Right cardiac atrium (tissue), 5 donors: ENCODE measurements at regions not wholly inside any gene's neighbourhood (a gene's known extent, or its start where the extent isn't known, plus 50 kb on each side); places are given as distances from the start of the nearest gene placed in this dataset.
A peak's percentile ranks its signal among the peaks of the same experiment; 100 is the strongest.

Source experiments
- ATAC-seq, 2 donors: fragments of 200-7000 bp; cut with Tn5 transposase; one replicate each; pipeline versions ENCODE4 v1.8.0 to v1.9.1; 2020; ENCODE audit warnings: moderate library complexity in 2 of 2, mild to moderate bottlenecking in 1 of 2
- DNase-seq, 3 donors: peaks; one replicate each; pipeline ENCODE4 v3.0.0-alpha.2; 2020
- H3K27ac ChIP-seq: one replicate; pipeline ENCODE4 v1.5.1; 2013; ENCODE audit warnings: mild to moderate bottlenecking, low read length, control low read depth, moderate library complexity
- H3K27me3 ChIP-seq: one replicate; pipeline ENCODE4 v1.6.1; 2013; ENCODE audit not compliant: control insufficient read depth, insufficient read depth
- H3K4me1 ChIP-seq: one replicate; pipeline ENCODE4 v1.6.1; 2013; ENCODE audit warnings: low read length; ENCODE audit not compliant: control insufficient read depth, insufficient read depth
- H3K4me3 ChIP-seq: one replicate; pipeline ENCODE4 v1.5.1; 2013; ENCODE audit warnings: low read length, control low read depth
- H3K9me3 ChIP-seq: one replicate; pipeline ENCODE4 v1.6.1; 2013; ENCODE audit warnings: low read length; ENCODE audit not compliant: control insufficient read depth
- WGBS: extraction: QIAGEN DNeasy Blood & Tissue Kit; methylation state at CpG from one replicate; pipeline ENCODE4 v1.1.7; 2013; 5-methylcytosine and 5-hydroxymethylcytosine counted together
- intact Hi-C, 4 donors: fragments of 100-400 bp; cut with DNase I; formaldehyde crosslinking; loops; one replicate each; pipeline versions ENCODE4 v1.11.0 to v1.14.0; 2022 to 2023
- donor health status: healthy with polysubstance abuse.
- donor health status: DM: no; HTN: yes; CAD: no.
- donor health status: DM: no; HTN: no; CAD: no.
- donor health status: DM: no; HTN: yes; CAD: no; lungs with severe emphysema.
- donor health status: DM: yes; HTN: yes; CAD: no.

DNA sequence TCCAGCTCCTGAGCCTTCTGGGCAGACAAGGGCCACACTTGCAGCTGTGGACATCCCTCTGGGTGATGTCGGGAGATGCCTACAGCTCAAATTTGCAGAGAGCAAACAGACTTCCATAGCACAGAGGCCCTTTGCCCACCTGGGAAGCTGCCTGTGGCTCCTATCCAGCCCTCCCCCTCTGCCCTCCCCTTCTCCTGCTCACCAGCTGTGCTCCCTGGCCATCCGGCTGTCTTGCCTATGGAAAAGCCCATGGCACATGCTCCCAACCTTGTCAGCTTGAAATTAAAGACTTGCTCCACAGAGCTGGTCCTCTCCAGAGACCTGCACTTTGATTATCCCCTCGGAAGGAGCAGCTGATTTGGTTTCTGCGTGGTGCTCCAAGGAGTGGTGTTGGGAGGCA, 118.9 kb upstream of the NECTIN1 start:
- Histone ChIP-seq H3K4me1 (peaks cover 4% of the 10 kb centered on the region), H3K27me3 (no peaks in the 10 kb centered on the region), H3K9me3 (no peaks in the 10 kb centered on the region), H3K27ac (no peak overlapping the region), H3K4me3 (no peak overlapping the region)
- 59% methylated on average over 4 of the region's 4 CpGs for WGBS
- no peak for DNase-seq
- no peak for ATAC-seq
- intact Hi-C loops: no loop called here

DNA sequence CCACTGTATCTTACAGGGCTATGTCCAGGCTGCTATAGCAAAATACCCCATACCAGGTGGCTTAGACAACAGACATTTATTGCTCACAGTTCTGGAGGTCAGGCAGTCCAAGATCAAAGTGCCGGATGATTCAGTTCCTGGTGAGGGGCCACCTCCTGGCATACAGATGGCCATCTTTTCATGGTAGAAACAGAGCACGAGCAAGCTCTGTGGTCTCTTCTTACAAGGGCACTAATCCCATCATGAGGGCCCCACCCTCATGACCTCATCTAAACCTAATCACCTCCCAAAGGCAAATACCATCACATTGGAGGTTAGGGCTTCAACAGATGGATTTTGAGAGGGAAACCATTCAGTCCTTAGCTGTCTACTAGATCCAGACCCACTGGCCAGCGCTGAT, 117.4 kb upstream of the NECTIN1 start:
- no peak overlapping the region for H3K4me3 ChIP-seq
- peaks cover 4% of the 10 kb centered on the region for H3K4me1 ChIP-seq
- intact Hi-C loops: no loop called here
- no peak overlapping the region for H3K27ac ChIP-seq
- no peak for DNase-seq
- ATAC-seq: no peak
- 90% methylated on average over 3 of the region's 3 CpGs for WGBS
- no peaks in the 10 kb centered on the region for H3K27me3 ChIP-seq
- no peaks in the 10 kb centered on the region for H3K9me3 ChIP-seq

DNA sequence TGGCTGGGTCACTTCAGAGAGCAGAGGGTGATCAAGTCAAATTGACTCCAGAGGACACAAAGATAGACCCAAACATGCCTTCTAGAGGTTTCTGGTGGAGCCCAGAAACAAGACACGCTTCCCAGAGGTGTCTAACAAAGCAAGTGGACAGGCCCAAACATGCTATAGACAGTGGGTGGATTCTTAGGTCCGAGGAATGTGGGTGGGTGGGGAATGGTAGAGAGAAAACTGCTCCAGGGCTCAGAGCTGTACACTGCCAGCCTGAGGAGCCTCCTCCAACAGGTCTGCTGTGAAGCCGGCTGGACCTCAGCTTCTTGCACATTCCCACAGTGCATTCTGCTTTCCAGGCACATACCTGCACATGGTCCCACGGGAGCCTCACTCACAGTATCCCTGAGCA, 116.8 kb upstream of the NECTIN1 start:
- intact Hi-C loops: no loop called here
- no peaks in the 10 kb centered on the region for H3K9me3 ChIP-seq
- no peaks in the 10 kb centered on the region for H3K27me3 ChIP-seq
- no peak overlapping the region for H3K27ac ChIP-seq
- WGBS: 90% methylated on average over 4 of the region's 4 CpGs
- no peak for DNase-seq
- H3K4me1 ChIP-seq: peaks cover 4% of the 10 kb centered on the region
- no peak overlapping the region for H3K4me3 ChIP-seq
- ATAC-seq: no peak

DNA sequence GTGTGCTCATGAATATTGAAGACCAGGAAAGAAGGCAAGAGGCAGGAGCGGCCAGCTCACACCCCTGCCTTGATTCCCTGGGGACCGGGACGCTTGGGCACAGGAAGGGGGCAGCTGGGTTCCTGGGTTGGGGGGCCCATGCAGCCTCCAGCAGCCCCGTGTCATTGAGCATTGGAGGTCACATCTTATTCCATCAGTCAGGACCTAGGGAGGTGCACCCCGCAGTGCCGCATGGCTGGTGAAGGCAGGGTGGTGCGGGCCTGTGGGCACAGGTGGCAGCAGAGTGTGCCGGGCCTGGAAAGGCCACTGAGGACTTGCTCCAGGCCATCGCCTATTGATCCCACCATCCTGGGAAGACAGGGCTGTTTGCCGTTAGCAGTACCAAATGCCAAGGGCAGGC, 116.3 kb upstream of the NECTIN1 start:
- Histone ChIP-seq H3K9me3 (no peaks in the 10 kb centered on the region), H3K27me3 (no peaks in the 10 kb centered on the region), H3K4me3 (no peak overlapping the region), H3K4me1 (peaks cover 4% of the 10 kb centered on the region), H3K27ac (no peak overlapping the region)
- intact Hi-C loops: no loop called here
- 78% methylated on average over 10 of the region's 10 CpGs for WGBS
- ATAC-seq (no peak), DNase-seq (no peak)

DNA sequence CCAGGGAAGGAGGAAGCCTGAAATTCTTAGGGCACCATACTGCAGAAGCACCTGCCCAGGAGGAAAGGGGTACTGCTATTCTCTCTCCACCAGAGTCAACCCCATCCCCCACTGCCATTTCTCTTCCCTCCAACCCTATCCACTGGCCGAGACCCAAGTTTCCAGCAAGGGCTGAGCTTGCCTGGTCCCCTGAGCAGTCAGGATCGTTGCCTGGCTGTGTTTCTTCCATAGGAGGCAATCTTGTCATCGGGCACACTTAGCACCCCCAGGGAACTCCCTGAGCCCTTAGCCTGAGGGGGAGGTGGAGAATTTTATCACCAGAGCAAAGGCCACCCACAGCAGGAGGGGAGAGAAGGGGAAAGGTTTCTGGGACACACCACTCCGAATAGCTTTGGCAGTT, 115.8 kb upstream of the NECTIN1 start:
- WGBS: 13% methylated on average over 4 of the region's 4 CpGs
- DNase-seq: peak in 1 of 3 donors; percentile 30
- no peaks in the 10 kb centered on the region for H3K27me3 ChIP-seq
- ATAC-seq: peak; percentile 36 to 72
- H3K27ac ChIP-seq: no peak overlapping the region
- H3K4me3 ChIP-seq: no peak overlapping the region
- intact Hi-C loops: no loop called here
- H3K9me3 ChIP-seq: no peaks in the 10 kb centered on the region
- H3K4me1 ChIP-seq: peaks cover 4% of the 10 kb centered on the region

DNA sequence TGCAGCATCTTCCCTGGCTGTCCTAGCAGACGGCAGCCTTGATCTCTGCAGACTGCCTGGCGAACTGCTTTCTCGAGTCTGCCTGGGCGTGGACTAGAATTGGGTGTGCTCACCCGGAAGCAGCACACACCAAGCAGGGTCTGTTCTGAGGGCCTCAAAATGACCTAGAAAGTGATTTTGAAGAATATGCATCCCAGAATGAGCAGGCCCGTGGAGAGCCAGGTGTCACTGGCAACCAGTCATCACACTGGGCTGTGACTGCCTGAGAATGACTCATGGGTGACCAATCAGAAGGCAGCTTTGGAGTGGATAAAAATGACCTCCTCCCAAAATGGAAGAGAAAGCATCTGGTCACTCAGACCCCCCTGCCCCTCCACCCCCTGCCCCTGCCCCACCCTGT, 114.9 kb upstream of the NECTIN1 start:
- no peak overlapping the region for H3K4me3 ChIP-seq
- peaks cover 4% of the 10 kb centered on the region for H3K4me1 ChIP-seq
- WGBS: 62% methylated on average over 6 of the region's 6 CpGs
- H3K27ac ChIP-seq: no peak overlapping the region
- intact Hi-C loops: no loop called here
- H3K9me3 ChIP-seq: no peaks in the 10 kb centered on the region
- ATAC-seq: no peak
- H3K27me3 ChIP-seq: no peaks in the 10 kb centered on the region
- no peak for DNase-seq

DNA sequence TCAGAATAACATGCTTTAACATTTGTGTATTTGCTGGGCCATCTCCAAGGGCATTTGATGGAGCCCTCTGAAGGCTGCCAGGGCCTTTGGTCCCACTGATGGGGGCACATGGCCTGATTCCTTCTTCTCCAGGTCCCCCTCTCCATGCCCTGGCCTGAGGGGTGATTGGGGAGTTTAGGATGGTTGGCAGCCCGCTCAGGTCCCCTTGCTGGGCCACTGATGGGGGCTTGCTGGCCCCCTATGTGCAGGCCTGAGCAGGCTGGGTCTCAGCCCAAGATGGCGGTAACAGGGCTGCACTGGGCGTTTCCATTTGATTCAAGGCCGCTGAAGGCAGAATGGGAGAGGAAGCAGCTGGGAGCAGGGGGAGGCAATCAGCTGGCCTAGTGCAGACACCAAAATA, 113.7 kb upstream of the NECTIN1 start:
- intact Hi-C loops: no loop called here
- WGBS: 72% methylated on average over 4 of the region's 4 CpGs
- Histone ChIP-seq H3K9me3 (no peaks in the 10 kb centered on the region), H3K4me3 (no peak overlapping the region), H3K27me3 (no peaks in the 10 kb centered on the region), H3K27ac (no peak overlapping the region), H3K4me1 (peaks cover 4% of the 10 kb centered on the region)
- no peak for ATAC-seq
- DNase-seq: no peak

DNA sequence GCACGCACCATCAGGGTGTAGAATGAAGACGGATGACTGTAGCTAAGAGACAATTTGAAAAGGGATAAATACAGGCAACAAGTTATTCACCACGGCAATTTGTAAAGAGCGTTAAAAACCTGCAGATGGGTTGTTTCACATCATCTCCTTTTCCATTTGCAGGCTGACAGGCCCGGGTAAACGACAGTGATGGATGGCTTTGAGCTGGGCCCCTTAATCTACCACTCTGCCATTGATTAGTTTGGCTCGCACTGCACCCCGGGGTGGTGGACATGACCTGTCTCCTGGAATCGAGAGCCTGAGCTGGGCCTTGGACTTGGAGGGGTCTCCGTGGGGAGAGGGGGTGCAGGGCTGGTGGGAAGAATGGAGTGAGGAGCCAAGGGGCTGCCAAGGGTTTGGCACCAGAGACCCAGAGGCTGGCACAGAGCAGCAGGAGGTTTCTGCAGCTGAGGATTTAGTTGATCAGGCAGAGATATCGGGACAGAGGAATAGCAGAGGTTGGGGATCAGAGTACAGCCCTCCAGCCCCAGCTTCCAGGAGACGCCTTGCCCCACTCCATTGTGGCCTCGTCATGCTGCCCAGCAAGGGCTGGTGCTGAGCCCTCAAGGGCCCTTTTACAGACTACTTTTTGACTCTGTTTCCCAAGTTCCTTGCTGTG, 110.6 kb upstream of the NECTIN1 start:
- DNase-seq (no peak), ATAC-seq (no peak)
- Histone ChIP-seq H3K27ac (no peak overlapping the region), H3K27me3 (no peaks in the 10 kb centered on the region), H3K9me3 (no peaks in the 10 kb centered on the region), H3K4me3 (no peak overlapping the region), H3K4me1 (no peaks in the 10 kb centered on the region)
- intact Hi-C loops: no loop called here
- 38% methylated on average over 13 of the region's 13 CpGs for WGBS

DNA sequence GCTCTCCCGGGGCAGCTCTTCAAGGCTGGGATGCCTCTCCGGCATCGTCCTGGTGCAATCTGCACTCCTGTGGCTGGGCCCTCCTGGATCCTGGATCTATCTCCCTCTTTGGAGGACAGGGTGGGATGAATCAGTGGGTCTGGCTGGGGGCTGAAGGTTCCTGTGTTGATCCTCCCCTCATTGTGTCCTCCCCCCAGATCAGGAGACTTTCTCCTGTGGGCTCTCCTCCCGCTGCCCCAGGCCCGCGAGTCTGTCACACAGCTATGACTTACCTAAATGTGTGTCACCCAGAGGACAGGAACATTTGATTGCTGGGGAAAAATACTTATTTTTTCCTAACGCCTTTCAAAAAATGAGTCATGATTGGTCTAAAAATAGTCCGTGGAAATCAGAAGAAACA, 106.8 kb upstream of the NECTIN1 start:
- no peak overlapping the region for H3K4me3 ChIP-seq
- H3K9me3 ChIP-seq: no peaks in the 10 kb centered on the region
- ATAC-seq (no peak), DNase-seq (no peak)
- intact Hi-C loops: no loop called here
- no peak overlapping the region for H3K27ac ChIP-seq
- H3K4me1 ChIP-seq: peaks cover 2% of the 10 kb centered on the region
- H3K27me3 ChIP-seq: no peaks in the 10 kb centered on the region
- 58% methylated on average over 8 of the region's 8 CpGs for WGBS

DNA sequence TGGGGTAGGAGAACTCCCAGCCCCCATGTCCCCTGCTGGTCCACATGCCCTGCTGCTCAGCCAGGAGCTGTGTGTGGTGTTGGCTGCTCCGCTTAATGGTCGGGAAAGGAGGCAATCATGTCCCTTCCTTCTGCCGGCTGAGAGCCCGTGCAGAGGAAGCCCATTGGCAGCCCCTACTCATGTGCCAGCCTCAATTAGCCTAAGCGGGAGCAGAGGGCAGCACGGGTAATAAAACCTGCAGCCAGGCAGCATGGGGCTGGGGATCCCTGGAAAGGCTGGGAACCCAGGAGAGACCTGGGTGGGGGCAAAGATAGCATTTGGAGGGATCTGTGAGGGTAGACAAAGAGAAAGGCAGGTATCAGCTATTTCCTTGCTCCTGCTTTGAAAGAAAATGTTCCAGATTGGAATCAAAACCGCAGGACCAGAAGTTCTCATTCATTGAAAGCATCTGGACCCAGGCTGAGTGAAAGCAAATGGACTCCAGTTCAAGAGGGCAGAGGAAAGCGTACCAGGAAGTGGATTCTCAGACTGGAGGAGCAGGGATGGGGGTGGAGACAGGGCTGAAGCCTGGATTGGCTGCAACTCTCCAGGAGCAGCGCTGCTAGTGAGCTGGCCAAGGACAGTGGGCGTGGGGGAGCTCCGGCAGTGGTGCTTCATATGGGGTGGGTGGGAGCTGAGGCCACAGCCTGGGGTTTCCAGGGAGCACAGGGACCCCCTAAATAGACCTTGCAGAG, 103.4 kb upstream of the NECTIN1 start:
- WGBS: 56% methylated on average over 11 of the region's 11 CpGs
- Histone ChIP-seq H3K27ac (no peak overlapping the region), H3K27me3 (no peaks in the 10 kb centered on the region), H3K4me3 (no peak overlapping the region), H3K4me1 (peaks cover 2% of the 10 kb centered on the region), H3K9me3 (no peaks in the 10 kb centered on the region)
- peak; percentile 49 to 69 for ATAC-seq
- intact Hi-C loops: no loop called here
- DNase-seq: peak in 1 of 3 donors; percentile 56

DNA sequence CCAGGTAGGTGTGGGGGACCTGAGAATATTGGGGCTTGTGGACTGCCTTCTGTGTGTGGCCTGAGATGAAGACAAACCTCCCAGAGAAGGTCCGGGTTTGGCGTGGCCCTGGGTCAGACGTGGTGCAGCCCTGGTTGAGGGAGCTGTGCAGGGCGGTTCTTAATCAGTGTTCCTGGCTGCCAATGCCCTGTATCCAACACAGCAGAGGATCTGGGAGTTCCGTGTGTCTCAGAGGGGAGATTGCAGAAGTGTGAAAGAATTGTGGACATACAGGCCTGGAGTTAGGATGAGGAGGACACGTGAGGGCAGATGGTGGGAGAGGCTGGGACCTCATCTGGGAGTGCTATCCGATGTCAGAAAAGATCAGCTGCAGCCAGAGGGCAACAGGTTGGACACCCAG, 102.0 kb upstream of the NECTIN1 start:
- 64% methylated on average over 7 of the region's 7 CpGs for WGBS
- no peak for DNase-seq
- ATAC-seq: no peak
- Histone ChIP-seq H3K27ac (no peak overlapping the region), H3K4me3 (no peak overlapping the region), H3K9me3 (no peaks in the 10 kb centered on the region), H3K27me3 (no peaks in the 10 kb centered on the region), H3K4me1 (peaks cover 2% of the 10 kb centered on the region)
- intact Hi-C loops: no loop called here
